ENCODE measurements at regions not wholly inside any gene's neighbourhood (a gene's known extent, or its start where the extent isn't known, plus 50 kb on each side); places are given as distances from the start of the nearest gene placed in this dataset.

DNA sequence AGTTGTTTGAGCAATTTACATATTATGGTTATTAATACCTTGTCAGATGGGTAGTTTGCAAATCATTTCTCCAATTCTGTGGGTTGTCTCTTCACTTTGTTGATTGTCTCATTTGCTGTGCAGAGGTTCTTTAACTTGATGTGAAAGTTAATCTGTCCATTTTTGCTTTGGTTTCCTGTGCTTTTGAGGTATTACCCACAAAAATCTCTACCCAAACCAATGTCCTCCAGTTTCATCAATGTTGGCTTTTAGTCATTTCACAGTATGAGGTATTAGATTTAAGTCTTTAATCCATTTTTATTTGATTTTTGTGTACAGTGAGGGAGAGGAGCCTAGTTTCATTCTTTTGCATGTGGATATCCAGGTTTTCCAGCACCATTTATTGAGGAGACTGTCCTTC lies 82.4 kb downstream of the MRPS30 start:
- no peak for FAIRE-seq
- H3K9ac ChIP-seq (ENCODE audit: insufficient read depth, low read depth, low read length) = no peak overlapping the region
- peaks cover 11% of the 10 kb centered on the region for H3K9me3 ChIP-seq (ENCODE audit: low read length)
- H3K4me2 ChIP-seq (ENCODE audit: low read depth, low read length) = no peak overlapping the region
- ATAC-seq = no peak
- in situ Hi-C loops (cut with HindIII; ENCODE audit: extremely low pct_ligation_motif_present, low pct_unique_long_range_greater_than_20kb) = no loop called here
- no peak overlapping the region for H3K4me3 ChIP-seq (replicated peaks in 1 of 3; ENCODE audit: insufficient read depth in 1 of 3, low read depth in 2 of 3, low read length in 3 of 3)
- H4K20me1 ChIP-seq (ENCODE audit: insufficient read depth, low read length) = no peaks in the 10 kb centered on the region
- no peak for DNase-seq (ENCODE audit: low spot score)
- no peak for TF ChIP-seq ZNF773 (CRISPR knock-in tag; IDR thresholded peaks at IDR 0.05; ENCODE audit: borderline replicate concordance)
- TF ChIP-seq ELF4 (CRISPR knock-in tag; IDR thresholded peaks at IDR 0.05; ENCODE audit: borderline replicate concordance) = no peak
- TF ChIP-seq, protein P1, sequence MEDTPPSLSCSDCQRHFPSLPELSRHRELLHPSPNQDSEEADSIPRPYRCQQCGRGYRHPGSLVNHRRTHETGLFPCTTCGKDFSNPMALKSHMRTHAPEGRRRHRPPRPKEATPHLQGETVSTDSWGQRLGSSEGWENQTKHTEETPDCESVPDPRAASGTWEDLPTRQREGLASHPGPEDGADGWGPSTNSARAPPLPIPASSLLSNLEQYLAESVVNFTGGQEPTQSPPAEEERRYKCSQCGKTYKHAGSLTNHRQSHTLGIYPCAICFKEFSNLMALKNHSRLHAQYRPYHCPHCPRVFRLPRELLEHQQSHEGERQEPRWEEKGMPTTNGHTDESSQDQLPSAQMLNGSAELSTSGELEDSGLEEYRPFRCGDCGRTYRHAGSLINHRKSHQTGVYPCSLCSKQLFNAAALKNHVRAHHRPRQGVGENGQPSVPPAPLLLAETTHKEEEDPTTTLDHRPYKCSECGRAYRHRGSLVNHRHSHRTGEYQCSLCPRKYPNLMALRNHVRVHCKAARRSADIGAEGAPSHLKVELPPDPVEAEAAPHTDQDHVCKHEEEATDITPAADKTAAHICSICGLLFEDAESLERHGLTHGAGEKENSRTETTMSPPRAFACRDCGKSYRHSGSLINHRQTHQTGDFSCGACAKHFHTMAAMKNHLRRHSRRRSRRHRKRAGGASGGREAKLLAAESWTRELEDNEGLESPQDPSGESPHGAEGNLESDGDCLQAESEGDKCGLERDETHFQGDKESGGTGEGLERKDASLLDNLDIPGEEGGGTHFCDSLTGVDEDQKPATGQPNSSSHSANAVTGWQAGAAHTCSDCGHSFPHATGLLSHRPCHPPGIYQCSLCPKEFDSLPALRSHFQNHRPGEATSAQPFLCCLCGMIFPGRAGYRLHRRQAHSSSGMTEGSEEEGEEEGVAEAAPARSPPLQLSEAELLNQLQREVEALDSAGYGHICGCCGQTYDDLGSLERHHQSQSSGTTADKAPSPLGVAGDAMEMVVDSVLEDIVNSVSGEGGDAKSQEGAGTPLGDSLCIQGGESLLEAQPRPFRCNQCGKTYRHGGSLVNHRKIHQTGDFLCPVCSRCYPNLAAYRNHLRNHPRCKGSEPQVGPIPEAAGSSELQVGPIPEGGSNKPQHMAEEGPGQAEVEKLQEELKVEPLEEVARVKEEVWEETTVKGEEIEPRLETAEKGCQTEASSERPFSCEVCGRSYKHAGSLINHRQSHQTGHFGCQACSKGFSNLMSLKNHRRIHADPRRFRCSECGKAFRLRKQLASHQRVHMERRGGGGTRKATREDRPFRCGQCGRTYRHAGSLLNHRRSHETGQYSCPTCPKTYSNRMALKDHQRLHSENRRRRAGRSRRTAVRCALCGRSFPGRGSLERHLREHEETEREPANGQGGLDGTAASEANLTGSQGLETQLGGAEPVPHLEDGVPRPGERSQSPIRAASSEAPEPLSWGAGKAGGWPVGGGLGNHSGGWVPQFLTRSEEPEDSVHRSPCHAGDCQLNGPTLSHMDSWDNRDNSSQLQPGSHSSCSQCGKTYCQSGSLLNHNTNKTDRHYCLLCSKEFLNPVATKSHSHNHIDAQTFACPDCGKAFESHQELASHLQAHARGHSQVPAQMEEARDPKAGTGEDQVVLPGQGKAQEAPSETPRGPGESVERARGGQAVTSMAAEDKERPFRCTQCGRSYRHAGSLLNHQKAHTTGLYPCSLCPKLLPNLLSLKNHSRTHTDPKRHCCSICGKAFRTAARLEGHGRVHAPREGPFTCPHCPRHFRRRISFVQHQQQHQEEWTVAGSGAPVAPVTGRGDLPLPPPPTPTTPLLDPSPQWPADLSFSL (CRISPR knock-in tag; IDR thresholded peaks at IDR 0.05) = no peak
- TF ChIP-seq ELF3 (CRISPR knock-in tag; IDR thresholded peaks at IDR 0.05) = no peak
- no peak for TF ChIP-seq MXI1 (IDR thresholded peaks at IDR 0.05; ENCODE audit: borderline replicate concordance, low read depth, low read length)
- intact Hi-C loops (cut with micrococcal nuclease; ENCODE audit: unreplicated experiment) = no loop called here
- H3K36me3 ChIP-seq (replicated peaks in 1 of 2; ENCODE audit: control insufficient read depth in 1 of 2, insufficient read depth in 2 of 2, low read length in 2 of 2) = no peaks in the 10 kb centered on the region
- no TSS peak for BruUV-seq (replicated peaks)
- no peaks in the 10 kb centered on the region for H3K27me3 ChIP-seq (ENCODE audit: control insufficient read depth in 1 of 2, insufficient read depth in 2 of 2, low read length in 2 of 2)
- H2AFZ ChIP-seq (ENCODE audit: low read length) = no peak overlapping the region
- ChIA-PET POLR2A (no interaction called here), CTCF (ENCODE audit: low intra/inter-chr PET ratio, low total read pairs) (no interaction called here)
- H3K79me2 ChIP-seq (ENCODE audit: insufficient read depth, low read length) = no peaks in the 10 kb centered on the region
- H3K27ac ChIP-seq (ENCODE audit: extremely low read length, insufficient read depth, low read length) = no peak overlapping the region
- H3K4me1 ChIP-seq (ENCODE audit: insufficient read depth, low read length) = no peaks in the 10 kb centered on the region
